ENCODE measurements at regions not wholly inside any gene's neighbourhood (a gene's known extent, or its start where the extent isn't known, plus 50 kb on each side); places are given as distances from the start of the nearest gene placed in this dataset. TPM values are rescaled to one million over a fixed set of nuclear protein-coding genes. Genes with fewer than 3 reads are reported as not detected.

DNA sequence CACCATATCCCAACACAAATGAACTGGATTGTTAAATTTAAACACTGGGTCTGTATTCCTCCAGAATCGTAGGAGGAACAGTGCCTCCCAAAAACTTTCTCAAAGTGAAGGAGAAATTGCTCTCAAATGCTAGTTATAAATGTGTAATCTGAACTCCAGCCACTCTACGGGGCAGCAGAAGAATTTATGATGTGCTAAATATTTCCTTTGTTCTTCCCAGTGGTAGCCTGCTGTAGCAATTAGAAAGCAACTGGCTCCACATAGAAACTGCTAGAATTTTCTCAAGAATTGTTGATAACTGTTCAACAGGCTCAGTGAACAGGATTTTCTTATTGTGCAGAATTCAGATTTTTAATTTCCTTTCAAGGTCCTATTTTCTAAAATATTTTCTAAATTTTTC, 49.8 kb upstream of the EYA4 start (continued):
- TF ChIP-seq CHD1 (IDR thresholded peaks at IDR 0.05; ENCODE audit: low read depth, low read length) = no peak
- TF ChIP-seq SIN3A (conservative IDR thresholded peaks at IDR 0.05 in 1 of 2, IDR thresholded peaks at IDR 0.05 in 1 of 2; ENCODE audit: low read depth in 1 of 2, low read length in 2 of 2) = no peak
- TF ChIP-seq TCF12 (IDR thresholded peaks at IDR 0.05; ENCODE audit: low read depth, low read length) = no peak

Small RNAs in the stretch of these regions (small RNA-seq; reads per million reads assigned to genes)
- gene MTCYBP4 (ENCODE audit: insufficient read depth) = not detected

Data from H1 (cell line).